HepG2 (cell line): ENCODE measurements at regions not wholly inside any gene's neighbourhood (a gene's known extent, or its start where the extent isn't known, plus 50 kb on each side); places are given as distances from the start of the nearest gene placed in this dataset.

Experiments
- SMC3 ChIP-seq: IDR thresholded peaks from 2 replicates; pipeline ENCODE4 v1.6.1; 2011; ENCODE audit warnings: low read length, improper control_type of control experiment
- TCF12 ChIP-seq, 2 experiments: fragments of 450-650 bp in 1 of 2; sonication (generic) in 1 of 2; formaldehyde crosslinking in 1 of 2; IDR thresholded peaks; 2 replicates each; pipeline versions ENCODE4 v1.6.1 to v1.8.0; 2017 to 2022; ENCODE audit warnings: antibody characterized with exemption in 1 of 2, mild to moderate bottlenecking in 1 of 2, missing genetic modification reagents in 1 of 2, moderate library complexity in 1 of 2

DNA sequence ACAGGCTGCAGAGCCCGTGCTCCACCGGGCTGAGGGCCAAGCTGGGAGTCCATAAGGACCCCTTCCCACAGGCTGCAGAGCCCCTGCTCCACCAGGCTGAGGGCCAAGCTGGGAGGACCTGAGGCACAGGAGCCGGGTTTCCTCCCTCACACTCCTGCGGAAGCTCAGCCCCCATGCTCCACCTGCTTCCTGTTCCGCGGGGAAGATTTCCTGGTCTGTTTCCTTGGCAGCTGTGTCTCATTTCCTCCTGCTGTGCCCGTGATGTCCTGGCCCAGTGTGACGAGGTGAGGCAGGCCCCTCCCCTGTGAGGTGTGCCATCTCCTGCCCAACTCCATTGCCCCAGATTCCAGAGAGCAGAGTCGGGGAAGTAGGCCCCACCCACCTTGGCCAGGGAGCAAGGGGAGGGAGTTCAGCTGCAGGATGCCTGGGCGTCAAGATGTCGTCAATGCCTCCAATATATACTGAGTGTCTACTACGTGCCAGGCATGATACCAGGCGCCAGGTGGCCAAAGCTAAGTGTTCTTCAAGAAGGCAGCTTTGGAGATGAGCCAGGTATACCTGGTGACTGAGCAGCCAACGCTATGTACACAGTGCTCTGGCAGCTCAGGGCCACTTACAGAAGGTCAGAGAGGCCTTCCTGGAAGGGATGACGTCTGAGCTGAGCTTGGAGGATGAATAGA, 58.8 kb downstream of the NAV1 start:
- no peak for TF ChIP-seq SMC3
- TF ChIP-seq TCF12 (IDR thresholded peaks at IDR 0.05) = no peak
- TF ChIP-seq TCF12 (CRISPR knock-in tag; IDR thresholded peaks at IDR 0.05) = no peak
